DMS79 (cell line): ENCODE measurements at regions not wholly inside any gene's neighbourhood (a gene's known extent, or its start where the extent isn't known, plus 50 kb on each side); places are given as distances from the start of the nearest gene placed in this dataset.
"Not testable (repeated sequence)": the region's sequence is repeated elsewhere in the genome, so short reads cannot be mapped to it uniquely, and the experiment has no call there.

Experiments
- DNase-seq: peaks from one replicate; lab custom pipeline; 2025; lab: John Stamatoyannopoulos, UW

- DNase-seq, result no peak
These were observed 234.3 kb upstream of the MSX2 start for GRCh38 chr5:174489920-174490597.

- DNase-seq, result no peak
These were observed 233.7 kb upstream of the MSX2 start for GRCh38 chr5:174490728-174491127.

- DNase-seq, result no peak
These were observed 233.1 kb upstream of the MSX2 start for GRCh38 chr5:174491265-174491664.

GRCh38 chr5:174491761-174492350, 232.5 kb upstream of the MSX2 start:
- no peak for DNase-seq

- DNase-seq, result no peak
These were observed 230.9 kb upstream of the MSX2 start for GRCh38 chr5:174493530-174493929.

- DNase-seq, result not testable (repeated sequence)
These were observed 226.4 kb upstream of the MSX2 start for GRCh38 chr5:174497939-174498338.

- DNase-seq, result not testable (repeated sequence)
These were observed 225.8 kb upstream of the MSX2 start for GRCh38 chr5:174498575-174498974.

- DNase-seq, result no peak
These were observed 223.7 kb upstream of the MSX2 start for GRCh38 chr5:174500636-174501035.

GRCh38 chr5:174501461-174502069, 222.8 kb upstream of the MSX2 start:
- no peak for DNase-seq

- no peak for DNase-seq
These were observed 221.3 kb upstream of the MSX2 start for GRCh38 chr5:174503086-174503460.

- no peak for DNase-seq
These were observed 220.7 kb upstream of the MSX2 start for GRCh38 chr5:174503461-174504265.

- no peak for DNase-seq
These were observed 220.1 kb upstream of the MSX2 start for GRCh38 chr5:174504266-174504726.

- no peak for DNase-seq
These were observed 218.8 kb upstream of the MSX2 start for GRCh38 chr5:174505621-174506020.

GRCh38 chr5:174510782-174511453, 213.5 kb upstream of the MSX2 start:
- not testable (repeated sequence) for DNase-seq

GRCh38 chr5:174511714-174512253, 212.6 kb upstream of the MSX2 start:
- no peak for DNase-seq

GRCh38 chr5:174514325-174514724, 210.1 kb upstream of the MSX2 start:
- DNase-seq, result no peak

GRCh38 chr5:174514983-174515394, 209.4 kb upstream of the MSX2 start:
- peak; percentile 60 for DNase-seq

- DNase-seq, result no peak
These were observed 207.6 kb upstream of the MSX2 start for GRCh38 chr5:174516741-174517140.

GRCh38 chr5:174518512-174518911, 205.9 kb upstream of the MSX2 start:
- no peak for DNase-seq

GRCh38 chr5:174520420-174521396, 203.7 kb upstream of the MSX2 start:
- no peak for DNase-seq
